GM21717 (cell line): ENCODE measurements at regions not wholly inside any gene's neighbourhood (a gene's known extent, or its start where the extent isn't known, plus 50 kb on each side); places are given as distances from the start of the nearest gene placed in this dataset.
"Not testable (repeated sequence)": the region's sequence is repeated elsewhere in the genome, so short reads cannot be mapped to it uniquely, and the experiment has no call there.

Experiments used
- ATAC-seq: cut with Tn5 transposase; IDR thresholded peaks from one replicate; pipeline ENCODE4 v1.9.1; 2021; ENCODE audit warnings: mild to moderate bottlenecking, moderate library complexity; ENCODE audit not compliant: unreplicated experiment

DNA sequence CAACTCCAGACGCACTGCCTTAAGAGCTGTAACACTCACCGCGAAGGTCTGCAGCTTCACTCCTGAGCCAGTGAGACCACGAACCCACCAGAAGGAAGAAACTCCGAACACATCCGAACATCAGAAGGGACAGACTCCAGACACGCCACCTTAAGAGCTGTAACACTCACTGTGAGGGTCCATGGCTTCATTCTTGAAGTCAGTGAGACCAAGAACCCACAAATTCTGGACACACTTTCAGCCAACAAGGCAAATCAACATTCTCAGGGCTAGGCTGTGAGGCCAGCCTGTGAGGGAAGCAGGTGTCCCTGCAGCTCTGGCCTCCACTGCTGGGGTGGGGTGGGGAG lies 275.3 kb downstream of the ADGRD1 start:
- not testable (repeated sequence) for ATAC-seq

DNA sequence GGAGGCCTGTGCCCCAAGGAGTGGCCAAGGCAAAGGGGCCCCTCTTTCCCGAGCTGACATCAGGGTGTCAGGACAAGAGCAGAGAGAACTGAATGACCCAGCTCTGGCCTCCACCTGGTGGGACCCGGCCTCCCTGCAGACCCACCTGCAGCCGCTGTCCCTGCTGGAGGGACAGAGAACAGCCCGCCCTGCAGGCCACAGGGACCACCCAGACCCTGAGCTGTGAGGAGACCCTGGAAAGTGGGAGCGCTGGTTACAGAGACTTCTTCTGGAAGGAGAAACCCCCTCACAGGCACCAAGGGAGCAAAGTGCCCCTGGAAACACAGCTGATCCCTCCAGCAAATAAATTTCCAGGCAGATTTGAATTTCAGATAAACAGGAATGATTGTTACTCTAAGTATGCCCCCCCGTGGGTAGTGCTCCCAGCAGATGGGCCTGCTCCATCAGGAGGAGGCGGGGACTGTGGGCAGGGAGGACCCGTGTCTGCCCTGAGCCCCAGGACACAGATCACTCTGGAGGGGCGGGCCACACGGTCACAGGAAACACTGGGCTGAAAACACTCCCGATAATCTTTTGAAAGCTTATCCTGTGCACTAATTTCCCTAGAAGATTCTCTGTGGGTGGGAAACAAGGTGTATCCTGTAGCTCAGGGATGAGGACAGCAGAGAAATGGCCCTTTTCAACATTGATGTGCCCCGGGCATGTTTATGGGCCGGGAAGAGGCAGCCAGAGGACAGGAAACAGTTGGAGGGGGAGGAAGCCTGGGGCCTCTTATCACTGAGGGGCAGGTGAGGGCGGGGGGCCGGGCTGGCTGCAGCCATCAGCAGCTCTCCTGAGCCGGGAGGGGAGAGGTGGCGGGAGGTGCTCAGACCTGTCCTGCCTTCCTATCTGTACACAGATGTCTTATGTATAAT lies 276.0 kb downstream of the ADGRD1 start:
- ATAC-seq = no peak

DNA sequence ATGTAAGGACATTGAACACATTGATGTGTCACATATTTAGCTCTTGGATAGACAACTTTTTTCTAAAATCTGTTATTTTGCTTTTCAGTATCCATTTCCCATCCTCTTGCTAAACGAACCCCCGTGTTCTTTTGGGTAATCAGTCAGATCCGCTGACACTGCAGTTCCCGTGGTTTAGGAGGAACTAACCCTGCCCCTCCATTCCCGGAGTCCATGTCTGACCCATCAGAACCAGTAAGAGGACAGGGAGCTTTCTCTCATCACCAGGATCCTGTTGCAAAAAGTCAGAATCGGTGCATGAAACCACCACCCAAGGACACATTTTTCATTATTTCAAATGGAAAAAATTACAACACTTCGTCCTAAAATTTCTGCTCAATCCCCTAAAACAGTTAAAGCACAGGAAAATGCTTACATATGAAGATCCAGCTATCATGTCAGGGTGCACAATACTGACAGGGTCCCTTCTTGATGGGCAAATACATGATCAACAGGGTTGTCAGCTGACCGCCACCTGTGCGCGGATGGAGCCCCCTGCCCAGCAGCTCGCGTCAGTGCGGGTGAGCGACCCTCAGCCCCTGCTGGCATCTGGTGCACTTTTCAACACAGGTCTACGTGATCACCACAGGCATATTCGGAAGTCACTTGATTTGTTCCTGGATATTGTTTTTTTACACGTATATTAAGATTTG lies 276.8 kb downstream of the ADGRD1 start:
- no peak for ATAC-seq

DNA sequence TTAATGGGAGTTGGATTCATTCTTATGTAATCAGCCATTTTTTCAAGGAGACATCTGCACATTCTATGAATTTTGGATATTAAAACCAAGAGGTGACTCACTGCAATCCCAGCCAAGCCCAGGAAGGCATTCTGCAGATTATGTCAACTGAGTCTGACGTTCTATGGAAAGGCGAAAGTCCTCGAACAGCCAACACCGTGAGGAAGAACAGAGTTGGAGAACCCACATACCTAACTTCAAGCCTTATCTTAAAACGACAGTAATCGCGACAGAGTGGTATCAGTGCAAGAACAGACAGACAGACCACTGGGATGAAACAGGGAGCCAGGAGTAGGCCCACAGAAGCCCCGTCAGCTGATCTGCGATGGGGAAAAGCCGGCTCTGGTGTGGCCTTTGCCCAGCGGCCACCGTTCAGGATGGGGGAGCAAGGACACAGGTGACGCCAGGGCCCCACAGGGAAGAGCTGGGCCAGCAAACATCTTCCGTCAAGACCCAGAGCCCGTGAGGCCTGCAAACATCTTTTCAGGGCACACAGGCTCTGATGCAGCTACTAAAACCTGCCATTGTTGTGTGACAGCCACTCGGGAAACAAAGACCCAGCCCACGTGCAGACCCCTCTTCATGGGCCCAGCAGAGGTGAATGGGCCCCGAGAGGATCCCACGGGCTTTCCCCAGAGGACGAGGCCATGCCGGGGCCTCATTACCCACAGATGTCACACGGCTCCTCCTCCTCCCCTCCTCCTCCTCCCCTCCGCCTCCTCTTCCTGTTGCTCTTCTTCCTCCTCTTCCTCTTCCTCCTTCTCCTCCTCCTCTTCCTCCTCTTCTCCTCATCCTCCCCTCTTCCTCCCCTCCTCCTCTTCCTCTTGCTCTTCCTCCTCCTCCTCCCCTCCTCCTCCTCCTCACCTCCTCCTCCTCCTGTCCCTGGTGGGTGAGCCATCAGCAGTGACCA lies 277.6 kb downstream of the ADGRD1 start:
- ATAC-seq = no peak

DNA sequence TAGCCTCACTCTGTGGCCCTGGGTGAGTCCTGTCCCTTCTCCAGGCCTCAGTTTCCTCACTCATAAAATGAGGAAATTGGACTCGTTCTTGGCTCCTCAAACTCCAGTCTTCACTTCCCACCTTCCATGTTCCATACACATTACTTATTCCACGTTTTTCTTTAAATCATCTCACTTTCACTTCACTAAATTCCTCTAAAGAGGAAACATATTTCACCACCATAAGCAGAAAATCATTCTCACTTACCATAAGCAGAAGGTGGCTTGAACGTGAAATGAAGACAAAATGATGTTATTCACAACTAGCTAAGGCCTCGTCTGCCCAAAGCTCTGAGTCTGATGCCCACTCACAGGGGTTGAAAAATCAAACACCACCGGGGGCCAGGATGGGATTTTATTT lies 278.3 kb downstream of the ADGRD1 start:
- no peak for ATAC-seq

DNA sequence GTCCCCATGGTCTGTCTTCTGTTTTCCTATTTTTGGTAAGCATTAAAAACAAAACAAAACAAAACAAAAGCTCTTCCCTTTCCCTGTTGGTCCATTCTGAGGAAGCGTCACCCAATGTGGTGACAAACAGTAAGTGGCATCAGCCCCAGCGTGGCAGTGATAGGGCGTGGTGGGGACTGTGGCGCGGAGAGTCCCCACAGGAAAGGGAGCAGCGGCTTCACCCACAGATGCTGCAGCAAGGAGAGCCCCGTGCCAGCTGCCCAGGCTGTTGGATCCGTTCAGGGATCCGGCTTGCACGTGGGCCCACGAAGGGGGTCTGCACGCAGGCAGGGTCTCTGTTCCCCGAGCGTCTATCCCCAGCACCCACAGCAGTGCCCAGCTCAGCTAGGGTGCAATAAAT lies 279.2 kb downstream of the ADGRD1 start:
- ATAC-seq = not testable (repeated sequence)

DNA sequence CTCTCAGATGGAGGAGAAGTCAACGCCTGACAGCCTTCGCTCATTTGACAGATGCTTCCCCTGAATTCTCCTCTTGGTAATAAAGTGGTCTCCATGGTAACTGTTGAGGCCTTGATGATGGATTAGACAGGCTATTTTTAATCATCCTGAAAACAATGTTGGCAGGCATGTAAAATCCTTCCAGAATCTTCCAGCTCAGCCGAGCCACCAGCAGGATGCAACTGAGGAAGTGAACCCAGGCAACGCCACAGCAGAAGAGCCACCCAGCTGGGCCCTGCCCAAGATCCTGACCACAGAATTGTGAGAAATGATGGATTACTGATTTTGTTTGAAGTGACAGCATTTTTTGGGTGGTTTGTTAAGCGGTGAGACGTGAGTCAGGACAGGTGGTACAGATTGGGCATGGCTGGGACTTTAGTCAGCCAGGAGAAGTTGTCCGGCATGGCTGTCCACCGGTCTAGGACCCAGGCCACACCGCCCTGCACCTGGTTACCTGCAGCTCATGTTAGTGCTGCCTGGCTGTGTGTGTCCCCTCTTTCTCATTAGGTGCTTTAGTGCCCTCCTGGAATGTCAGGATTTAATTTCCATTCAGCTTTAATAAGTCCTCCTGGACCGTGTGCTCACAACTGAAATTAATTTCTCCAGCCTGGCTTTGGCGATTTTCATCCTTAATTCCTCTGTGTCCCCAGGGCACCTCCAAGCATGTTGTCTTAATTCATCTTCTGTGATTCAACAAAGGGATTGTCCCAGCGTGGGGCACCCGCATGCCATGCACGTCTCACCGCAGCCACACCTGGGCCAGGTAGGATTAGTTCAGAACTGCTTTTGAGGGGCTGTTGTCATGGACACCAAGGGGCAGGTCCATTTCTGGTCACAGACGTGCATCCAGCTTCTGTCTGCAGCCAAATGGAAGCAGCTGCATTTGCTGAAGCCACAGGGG lies 280.4 kb downstream of the ADGRD1 start:
- ATAC-seq = not testable (repeated sequence)

DNA sequence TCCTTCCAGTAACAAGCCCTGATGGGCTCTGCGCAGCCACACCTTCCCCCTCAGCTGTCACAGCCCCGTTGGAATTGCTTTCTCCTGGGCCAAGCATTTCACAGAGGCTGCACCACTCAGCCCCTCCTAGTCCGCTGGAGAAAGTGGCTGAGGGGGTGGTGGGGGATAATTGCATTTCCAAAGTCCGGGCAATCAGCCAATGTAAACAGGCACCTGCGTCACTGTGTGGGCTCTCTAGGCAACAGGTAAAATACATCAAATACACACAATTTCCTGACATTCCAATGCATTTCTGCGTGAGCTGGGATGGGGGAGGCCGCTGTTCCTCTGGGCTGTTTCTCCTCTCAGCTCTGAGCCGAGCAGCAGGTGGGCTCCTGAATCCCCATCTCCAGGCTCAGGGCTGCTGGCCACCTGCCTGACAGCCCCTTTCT lies 281.1 kb downstream of the ADGRD1 start:
- not testable (repeated sequence) for ATAC-seq

DNA sequence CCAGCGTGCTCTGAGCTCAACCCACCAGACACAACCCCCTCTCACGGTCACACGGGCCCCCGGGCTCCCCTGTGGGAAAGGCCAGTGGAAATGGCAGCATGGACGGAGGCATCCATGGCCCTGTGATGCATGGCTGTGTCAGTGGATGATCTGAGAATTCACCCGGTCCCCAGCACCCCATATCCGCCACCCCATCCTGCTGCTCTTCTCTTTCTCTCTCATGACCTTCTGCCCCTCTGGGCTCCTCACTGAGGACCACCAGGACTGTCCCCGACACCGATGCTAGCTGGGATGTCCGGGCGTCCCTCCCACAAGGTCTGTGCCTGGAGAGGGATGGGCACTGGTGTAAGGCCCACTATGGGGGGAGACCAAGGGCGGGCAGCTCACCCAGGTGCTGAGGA lies 282.2 kb downstream of the ADGRD1 start:
- ATAC-seq = no peak

DNA sequence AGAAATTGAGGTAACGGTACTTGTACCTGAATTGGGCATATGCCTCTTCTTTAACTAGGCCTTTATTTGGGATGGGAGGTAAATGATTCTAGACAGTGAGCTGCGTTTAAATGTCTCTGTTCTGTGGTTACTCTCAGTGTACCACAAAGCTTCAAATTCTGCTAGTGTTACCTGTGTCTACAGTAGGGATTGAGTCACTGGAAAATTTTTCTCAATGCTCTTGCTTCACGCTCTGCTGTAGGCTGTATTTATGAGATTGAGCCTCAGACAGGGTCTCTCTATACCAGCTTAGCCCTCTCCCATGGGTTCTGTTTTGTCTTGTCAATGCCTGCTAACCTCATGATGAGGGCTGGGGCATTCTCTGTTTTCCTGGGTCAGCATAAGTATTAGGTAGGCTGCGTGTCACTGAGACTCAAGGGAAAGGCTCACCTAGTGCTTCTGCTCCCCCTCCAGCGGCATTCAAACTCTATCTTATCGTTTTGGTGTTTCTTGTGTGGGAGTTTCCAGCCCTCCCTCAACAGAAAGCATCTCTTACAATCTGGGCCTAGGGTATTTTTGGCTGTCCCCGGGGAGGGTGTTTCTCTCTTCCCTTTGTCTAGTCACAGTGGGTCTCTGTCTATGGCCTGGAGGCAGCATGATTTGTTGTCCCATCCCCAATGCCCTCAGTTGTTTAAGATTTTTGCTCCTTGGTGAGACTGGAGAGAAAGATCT lies 285.8 kb downstream of the ADGRD1 start:
- ATAC-seq = peak; percentile 69

DNA sequence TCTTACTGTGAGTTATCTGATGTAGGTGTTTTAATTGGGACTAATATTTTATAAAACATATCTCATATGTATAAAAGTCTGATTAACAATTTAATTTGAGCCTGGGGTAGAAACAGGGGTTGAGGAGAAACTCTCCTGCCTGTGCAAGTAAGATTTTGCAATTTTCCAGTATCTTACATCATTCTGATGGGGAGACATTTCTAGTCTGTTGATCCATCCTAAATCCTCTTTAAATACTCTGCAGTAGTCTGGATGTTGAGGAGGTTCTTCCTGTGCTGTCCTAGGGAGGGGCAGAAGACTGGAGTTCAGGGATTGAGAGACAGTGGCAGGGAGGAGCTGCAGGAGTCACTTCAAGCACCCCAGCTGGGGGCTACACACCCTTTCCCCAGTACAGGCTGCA lies 287.8 kb downstream of the ADGRD1 start:
- ATAC-seq = no peak

DNA sequence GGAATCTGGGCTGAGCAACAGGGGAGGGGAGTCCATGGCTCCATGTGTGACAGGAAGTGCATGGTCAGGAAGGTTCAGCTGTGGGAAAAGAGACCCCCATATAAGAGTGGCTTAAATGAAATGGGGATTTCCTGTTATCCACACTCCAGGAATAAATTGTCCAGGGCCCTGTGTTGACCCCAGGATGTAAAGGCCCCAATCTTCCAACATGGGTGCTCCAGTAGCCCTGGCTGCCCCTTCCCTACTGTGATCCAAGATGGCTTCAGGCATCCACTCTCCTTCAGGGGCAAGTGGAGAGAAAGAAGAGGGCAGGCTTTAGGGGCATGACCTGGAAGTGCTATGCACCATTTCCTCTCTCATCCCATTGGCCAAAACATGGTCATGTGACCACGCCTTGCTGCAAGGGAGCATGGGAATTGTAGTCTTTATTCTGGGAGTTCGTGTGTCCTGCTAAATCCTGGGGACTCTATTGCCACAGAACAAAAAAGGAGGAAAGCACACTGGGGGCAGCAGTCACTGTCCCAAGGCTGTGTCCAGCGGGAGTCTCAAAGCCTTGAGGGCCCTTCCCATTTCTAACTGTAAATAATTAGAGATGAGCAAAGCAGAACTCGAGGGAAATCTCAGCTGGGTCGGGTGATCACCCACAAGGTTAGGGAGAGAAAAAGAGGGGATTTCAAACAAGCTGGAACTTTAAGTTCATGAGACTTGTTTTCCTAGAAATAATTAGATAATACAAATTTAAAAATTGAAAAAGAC lies 289.2 kb downstream of the ADGRD1 start:
- no peak for ATAC-seq

DNA sequence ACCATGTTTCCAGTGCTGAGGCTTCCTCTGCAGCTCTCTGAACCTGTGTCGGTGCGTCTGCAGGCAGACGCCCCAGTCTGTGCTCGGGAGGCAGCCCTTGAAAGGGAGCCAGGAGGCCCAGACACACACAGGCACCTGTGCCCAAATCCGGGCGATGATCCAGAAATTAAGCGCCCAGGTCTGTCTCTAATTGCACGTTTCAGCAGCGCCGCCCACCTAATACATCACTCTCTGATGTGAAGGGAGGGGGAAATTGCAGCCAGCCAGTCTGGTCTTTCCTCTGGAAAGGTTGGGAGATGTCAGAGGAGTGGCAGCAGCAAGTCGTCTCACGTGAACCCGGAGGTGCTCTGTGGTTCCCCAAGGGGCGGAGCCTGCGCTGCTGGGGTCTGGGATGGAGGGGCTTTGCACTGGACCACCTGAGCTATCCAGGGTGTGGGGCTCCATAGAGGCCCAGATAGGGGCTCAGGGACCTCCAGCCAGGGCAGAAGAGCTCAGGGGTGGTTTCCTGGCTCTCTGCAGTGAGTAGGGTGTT lies 290.5 kb downstream of the ADGRD1 start:
- not testable (repeated sequence) for ATAC-seq

DNA sequence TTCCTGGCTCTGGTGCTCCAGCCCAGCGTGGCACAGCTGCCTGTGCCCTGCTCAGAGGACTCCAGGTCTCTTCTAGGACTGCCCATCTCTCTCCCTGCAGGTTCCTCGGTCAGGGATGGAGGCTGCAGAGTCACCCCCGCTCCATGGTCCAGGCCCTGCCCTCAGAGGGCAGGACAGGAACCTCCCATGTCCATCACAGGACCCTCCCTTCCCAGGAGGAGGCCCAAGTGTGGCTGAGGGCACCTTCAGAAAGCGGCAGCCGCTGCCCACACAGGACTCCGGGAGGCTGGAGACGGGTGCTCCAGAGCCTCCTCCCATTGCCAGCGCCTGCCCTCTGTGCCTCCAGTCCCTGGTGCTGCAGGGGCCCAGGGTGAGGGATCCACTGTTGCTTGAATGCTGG lies 291.5 kb downstream of the ADGRD1 start:
- ATAC-seq = not testable (repeated sequence)

DNA sequence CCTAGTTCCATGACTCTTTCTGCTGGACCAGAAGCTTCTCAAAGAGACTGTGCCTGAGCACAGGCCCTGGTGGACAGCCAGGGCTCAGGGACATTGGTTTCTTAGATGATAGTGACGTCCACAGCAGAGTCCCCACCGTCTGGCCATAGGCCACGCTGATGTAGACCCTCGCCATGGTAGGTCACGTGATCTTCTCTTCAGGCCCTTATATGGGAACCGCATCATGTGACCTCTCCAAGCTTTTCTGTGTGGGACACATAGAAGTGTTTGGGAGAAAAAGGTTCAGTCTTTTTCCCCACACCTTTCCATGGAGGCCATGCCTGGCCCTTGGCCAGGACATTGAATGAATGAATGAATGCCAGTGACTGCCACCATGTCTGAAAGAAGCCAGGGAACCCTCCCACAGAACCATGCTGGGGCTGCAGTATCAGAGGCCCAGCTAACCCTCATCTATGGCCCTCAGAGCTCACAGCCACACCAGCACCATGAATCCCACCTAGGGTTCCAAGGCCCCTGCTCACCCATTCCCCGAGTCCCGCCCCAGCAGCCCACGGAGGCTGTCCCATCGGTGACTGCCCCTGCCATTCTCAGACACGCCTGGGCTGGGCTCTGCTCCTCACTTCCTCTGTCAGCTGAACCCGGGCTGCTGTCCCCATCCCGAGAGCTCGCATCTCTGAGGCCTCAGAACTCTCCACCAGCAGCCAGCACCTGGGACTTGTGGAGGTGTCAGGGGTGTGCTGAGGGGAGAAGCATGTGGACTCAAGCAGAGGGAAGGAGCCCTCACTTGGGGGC lies 292.1 kb downstream of the ADGRD1 start:
- no peak for ATAC-seq

DNA sequence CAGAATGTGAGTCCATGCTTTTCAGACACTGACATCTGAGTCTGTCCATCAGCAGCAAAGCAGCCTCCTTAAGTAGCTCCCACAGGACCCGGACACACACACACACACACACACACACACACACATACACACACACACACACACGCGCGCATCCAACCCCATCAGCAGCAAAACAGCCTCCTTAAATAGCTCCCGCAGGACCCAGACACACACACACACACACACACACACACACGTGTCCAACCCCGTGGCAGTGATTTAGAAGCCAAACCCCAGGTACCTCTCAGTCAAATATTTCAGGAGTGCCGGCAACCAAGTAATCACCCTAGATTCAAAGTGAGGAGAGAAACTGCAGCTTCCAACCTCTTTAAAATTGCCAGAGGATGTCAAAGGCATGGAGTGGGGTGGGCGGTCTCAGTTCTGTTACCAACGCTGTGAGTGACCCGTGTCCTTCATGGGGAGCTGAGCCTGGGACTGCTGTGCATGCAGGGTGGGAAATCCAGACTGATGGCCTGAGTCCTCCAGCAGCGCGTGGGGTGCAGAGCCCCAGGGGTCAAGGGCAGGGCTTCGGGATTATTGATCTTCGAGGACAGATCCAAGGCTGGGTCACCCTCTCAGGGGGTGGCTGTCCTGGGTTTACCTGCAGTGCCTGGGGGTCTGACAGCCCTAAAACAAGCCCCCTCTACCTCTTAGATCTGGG lies 293.5 kb downstream of the ADGRD1 start:
- ATAC-seq = not testable (repeated sequence)

DNA sequence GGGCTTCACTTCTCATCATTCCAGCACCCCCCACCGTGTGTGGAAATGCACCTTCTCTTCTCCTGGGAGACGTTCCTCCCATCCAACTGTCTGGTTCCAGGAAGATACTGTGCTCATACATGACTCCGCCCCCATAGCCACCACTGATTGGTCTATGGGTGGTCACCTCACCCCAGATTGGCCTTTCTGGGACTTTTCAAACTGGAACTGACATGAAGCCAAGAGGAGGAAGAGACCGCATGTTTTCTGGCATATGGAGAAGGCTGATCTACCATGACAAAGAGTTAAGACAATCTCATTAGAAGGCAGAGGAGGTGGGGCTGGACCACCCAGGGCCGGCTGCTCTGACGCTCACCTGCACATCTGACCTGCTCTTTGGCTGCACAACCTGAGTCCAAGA lies 294.2 kb downstream of the ADGRD1 start:
- not testable (repeated sequence) for ATAC-seq
